Mesenchymal stem cell (in vitro differentiated cells and primary cell): ENCODE measurements at regions not wholly inside any gene's neighbourhood (a gene's known extent, or its start where the extent isn't known, plus 50 kb on each side); places are given as distances from the start of the nearest gene placed in this dataset.

Experiments used
- DNase-seq: peaks from one replicate; pipeline ENCODE4 v3.0.0-alpha.2; 2013
- H2AFZ ChIP-seq: one replicate; pipeline ENCODE4 v1.6.1; 2013; ENCODE audit warnings: low read depth, mild to moderate bottlenecking, control low read depth, inconsistent platforms, low read length, moderate library complexity
- H2AK5ac ChIP-seq: 2 replicates; pipeline ENCODE4 v1.6.1; 2013; ENCODE audit warnings: low read length, moderate library complexity, mild to moderate bottlenecking, inconsistent platforms; ENCODE audit not compliant: severe bottlenecking
- H2BK120ac ChIP-seq: one replicate; pipeline ENCODE4 v1.6.1; 2013; ENCODE audit warnings: low read depth, mild to moderate bottlenecking, inconsistent platforms, low read length, moderate library complexity
- H2BK12ac ChIP-seq, 2 experiments: one replicate each; pipeline ENCODE4 v1.6.1; 2013; ENCODE audit warnings: inconsistent platforms in 2 of 2, low read length in 2 of 2, mild to moderate bottlenecking in 2 of 2, moderate library complexity in 2 of 2, control low read depth in 1 of 2
- H2BK15ac ChIP-seq: one replicate; pipeline ENCODE4 v1.6.1; 2013; ENCODE audit warnings: mild to moderate bottlenecking, low read depth, inconsistent platforms; ENCODE audit not compliant: poor library complexity, severe bottlenecking
- H2BK5ac ChIP-seq: 2 replicates; pipeline ENCODE4 v1.6.1; 2013; ENCODE audit warnings: low read depth, mild to moderate bottlenecking, low read length, control low read depth, inconsistent platforms; ENCODE audit not compliant: poor library complexity, severe bottlenecking
- H3K14ac ChIP-seq, 2 experiments: one replicate each; pipeline ENCODE4 v1.6.1; 2013; ENCODE audit warnings: inconsistent platforms in 2 of 2, low read length in 2 of 2, control low read depth in 1 of 2, mild to moderate bottlenecking in 1 of 2, moderate library complexity in 1 of 2
- H3K18ac ChIP-seq, 2 experiments: one replicate each; pipeline ENCODE4 v1.6.1; 2013; ENCODE audit warnings: inconsistent platforms in 2 of 2, low read length in 2 of 2, control low read depth in 1 of 2, low read depth in 1 of 2, mild to moderate bottlenecking in 1 of 2
- H3K23ac ChIP-seq, 2 experiments: one replicate each; pipeline ENCODE4 v1.6.1; 2013; ENCODE audit warnings: inconsistent platforms in 2 of 2, low read length in 2 of 2, mild to moderate bottlenecking in 2 of 2, moderate library complexity in 2 of 2, control low read depth in 1 of 2
- H3K27ac ChIP-seq: 2 replicates; pipeline ENCODE4 v1.5.1; 2013; ENCODE audit warnings: mild to moderate bottlenecking, moderate library complexity, low read length, control low read depth, inconsistent platforms; ENCODE audit not compliant: poor library complexity, severe bottlenecking
- H3K27me3 ChIP-seq, 2 experiments: 2 replicates each; pipeline versions ENCODE4 v1.6.1 to v1.7.0; 2013; ENCODE audit warnings: low read length in 2 of 2, mild to moderate bottlenecking in 2 of 2, moderate library complexity in 2 of 2, control low read depth in 1 of 2, inconsistent platforms in 1 of 2; ENCODE audit not compliant: control insufficient read depth in 1 of 2, insufficient read depth in 1 of 2
- H3K36me3 ChIP-seq, 2 experiments: 2 replicates each; pipeline versions ENCODE4 v1.6.1 to v1.7.0; 2013; ENCODE audit warnings: low read length in 2 of 2, control low read depth in 1 of 2, inconsistent platforms in 1 of 2, low read depth in 1 of 2, mild to moderate bottlenecking in 1 of 2; ENCODE audit not compliant: insufficient read depth in 2 of 2, control insufficient read depth in 1 of 2
- H3K4ac ChIP-seq, 2 experiments: one replicate each; pipeline ENCODE4 v1.6.1; 2013; ENCODE audit warnings: inconsistent platforms in 2 of 2, low read length in 2 of 2, mild to moderate bottlenecking in 2 of 2, moderate library complexity in 2 of 2, control low read depth in 1 of 2, low read depth in 1 of 2
- H3K4me1 ChIP-seq: 2 replicates; pipeline ENCODE4 v1.6.1; 2013; ENCODE audit warnings: low read depth, low read length, control low read depth; ENCODE audit not compliant: control insufficient read depth, insufficient read depth
- H3K4me2 ChIP-seq: 2 replicates; pipeline ENCODE4 v1.6.1; 2013; ENCODE audit warnings: low read length, mild to moderate bottlenecking, inconsistent platforms; ENCODE audit not compliant: poor library complexity, severe bottlenecking
- H3K4me3 ChIP-seq, 2 experiments: 2 replicates each; pipeline versions ENCODE4 v1.5.1 to v1.7.0; 2013; ENCODE audit warnings: low read length in 2 of 2, mild to moderate bottlenecking in 2 of 2, control low read depth in 1 of 2, low read depth in 1 of 2; ENCODE audit not compliant: insufficient read depth in 1 of 2
- H3K79me1 ChIP-seq: replicated peaks from 2 replicates; pipeline ENCODE4 v1.6.1; 2013; ENCODE audit warnings: mild to moderate bottlenecking, control low read depth, low read length, inconsistent platforms; ENCODE audit not compliant: poor library complexity, severe bottlenecking
- H3K9ac ChIP-seq: 2 replicates; pipeline ENCODE4 v1.7.0; 2013; ENCODE audit warnings: mild to moderate bottlenecking, low read length, moderate library complexity
- H3K9me3 ChIP-seq: 2 replicates; pipeline ENCODE4 v1.7.0; 2013; ENCODE audit warnings: mild to moderate bottlenecking, low read length; ENCODE audit not compliant: control insufficient read depth
- H4K8ac ChIP-seq: one replicate; pipeline ENCODE4 v1.6.1; 2013; ENCODE audit warnings: inconsistent platforms, mild to moderate bottlenecking, low read length, moderate library complexity
- H4K91ac ChIP-seq: one replicate; pipeline ENCODE4 v1.6.1; 2013; ENCODE audit warnings: mild to moderate bottlenecking, low read length, inconsistent platforms
- WGBS: methylation state at CpG from one replicate; pipeline ENCODE4 v1.1.7; 2013; ENCODE audit warnings: mixed read lengths; 5-methylcytosine and 5-hydroxymethylcytosine counted together

GRCh38 chr5:84885485-84886258 lies 501.0 kb upstream of the EDIL3 start:
- Histone ChIP-seq H2BK120ac (no peak overlapping the region), H4K8ac (no peak overlapping the region), H3K9ac (no peak overlapping the region), H3K4ac (no peak overlapping the region), H3K9me3 (peaks cover 4% of the 10 kb centered on the region), H3K4me2 (no peak overlapping the region), H2BK5ac (no peak overlapping the region), H4K91ac (no peak overlapping the region), H3K36me3 (no peaks in the 10 kb centered on the region), H3K79me1 (no peaks in the 10 kb centered on the region), H2AK5ac (no peak overlapping the region), H3K18ac (no peak overlapping the region), H2BK15ac (no peak overlapping the region), H3K27ac (no peak overlapping the region), H3K14ac (no peak overlapping the region), H2BK12ac (no peak overlapping the region), H3K27me3 (no peaks in the 10 kb centered on the region), H3K4me3 (no peak overlapping the region), H3K23ac (no peak overlapping the region), H2AFZ (no peak overlapping the region), H3K4me1 (no peaks in the 10 kb centered on the region)
- peak; percentile 58 for DNase-seq
- 91% methylated on average over 1 of the region's 1 CpG for WGBS

DNA sequence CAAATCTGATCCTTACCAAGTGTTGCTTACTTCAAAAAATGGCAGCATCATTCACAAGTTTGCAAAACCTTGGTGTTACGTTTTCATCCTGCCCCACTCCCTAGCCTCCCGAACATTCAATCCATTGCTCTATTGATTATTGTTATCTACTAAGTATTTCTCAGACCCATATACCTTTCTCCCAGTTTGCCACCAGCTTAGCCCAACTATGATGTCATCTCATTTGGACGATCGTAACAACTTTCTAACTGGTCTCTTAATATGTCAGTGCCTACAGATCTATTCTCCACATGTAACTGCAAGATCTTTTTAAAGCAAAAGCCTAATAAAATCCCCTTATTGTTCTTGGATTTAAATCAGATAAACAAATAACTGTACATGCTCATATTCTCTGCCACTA lies 497.1 kb upstream of the EDIL3 start:
- Histone ChIP-seq H2BK5ac (no peak overlapping the region), H3K23ac (no peak overlapping the region), H3K9ac (no peak overlapping the region), H3K27ac (no peak overlapping the region), H2BK15ac (no peak overlapping the region), H3K4me2 (no peak overlapping the region), H3K4me1 (no peaks in the 10 kb centered on the region), H3K36me3 (no peaks in the 10 kb centered on the region), H3K14ac (no peak overlapping the region), H2AK5ac (no peak overlapping the region), H3K4me3 (no peak overlapping the region), H4K91ac (no peak overlapping the region), H3K4ac (no peak overlapping the region), H3K79me1 (no peaks in the 10 kb centered on the region), H4K8ac (no peak overlapping the region), H2AFZ (no peak overlapping the region), H2BK12ac (no peak overlapping the region), H3K9me3 (no peaks in the 10 kb centered on the region), H3K27me3 (no peaks in the 10 kb centered on the region), H3K18ac (no peak overlapping the region), H2BK120ac (no peak overlapping the region)
- no peak for DNase-seq
- 96% methylated on average over 4 of the region's 4 CpGs for WGBS

DNA sequence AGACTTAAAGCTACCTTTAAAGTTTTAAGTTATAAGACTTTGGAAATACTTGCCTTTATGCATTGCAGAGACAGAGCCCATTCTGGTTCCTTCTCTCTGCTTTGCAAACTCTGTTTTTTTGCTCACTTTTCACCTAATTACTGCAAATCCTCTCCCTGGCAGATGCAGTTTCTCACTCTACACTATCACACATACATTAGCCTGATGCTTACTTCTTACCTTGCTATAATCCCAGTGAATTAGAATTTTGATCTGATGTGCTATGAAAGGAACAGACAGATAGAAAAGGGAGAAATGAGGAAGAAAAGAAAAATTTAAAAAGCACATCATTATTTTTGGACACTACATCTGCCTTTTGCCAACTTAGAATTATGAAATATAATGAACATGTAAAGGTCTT lies 489.5 kb upstream of the EDIL3 start:
- H2BK15ac ChIP-seq: no peak overlapping the region
- H3K9me3 ChIP-seq: no peaks in the 10 kb centered on the region
- H3K9ac ChIP-seq: no peak overlapping the region
- H3K4me3 ChIP-seq: no peak overlapping the region
- H2BK120ac ChIP-seq: no peak overlapping the region
- no peak overlapping the region for H3K23ac ChIP-seq
- no peak overlapping the region for H3K4ac ChIP-seq
- no peak overlapping the region for H2AFZ ChIP-seq
- no peak overlapping the region for H2BK12ac ChIP-seq
- no peaks in the 10 kb centered on the region for H3K27me3 ChIP-seq
- no peak overlapping the region for H3K27ac ChIP-seq
- H3K18ac ChIP-seq: no peak overlapping the region
- no peak overlapping the region for H2BK5ac ChIP-seq
- H3K14ac ChIP-seq: no peak overlapping the region
- no peaks in the 10 kb centered on the region for H3K79me1 ChIP-seq
- H3K4me1 ChIP-seq: no peaks in the 10 kb centered on the region
- H4K8ac ChIP-seq: no peak overlapping the region
- H3K4me2 ChIP-seq: no peak overlapping the region
- DNase-seq: no peak
- H3K36me3 ChIP-seq: no peaks in the 10 kb centered on the region
- no peak overlapping the region for H4K91ac ChIP-seq
- no peak overlapping the region for H2AK5ac ChIP-seq

DNA sequence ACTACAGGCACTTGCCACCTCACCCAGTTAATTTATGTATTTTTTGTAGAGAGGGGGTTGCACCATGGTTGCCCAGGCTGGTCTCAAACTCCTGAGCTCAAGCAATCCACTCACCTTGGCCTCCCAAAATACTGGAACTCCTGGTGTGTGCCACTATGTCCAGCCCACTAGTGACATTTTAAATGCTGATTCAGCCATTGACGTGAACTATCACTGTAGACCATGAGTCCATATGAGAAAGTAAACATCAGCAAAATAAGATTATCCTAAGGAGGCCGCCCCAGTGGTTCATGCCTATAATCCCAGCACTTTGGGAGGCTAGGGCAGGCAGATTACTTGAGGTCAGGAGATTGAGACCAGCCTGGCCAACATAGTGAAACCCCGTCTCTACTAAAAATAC lies 488.1 kb upstream of the EDIL3 start:
- Histone ChIP-seq H3K36me3 (no peaks in the 10 kb centered on the region), H3K27ac (no peak overlapping the region), H2BK12ac (no peak overlapping the region), H3K4ac (no peak overlapping the region), H4K91ac (no peak overlapping the region), H3K4me3 (no peak overlapping the region), H3K9ac (no peak overlapping the region), H3K79me1 (no peaks in the 10 kb centered on the region), H3K18ac (no peak overlapping the region), H2BK120ac (no peak overlapping the region), H2BK15ac (no peak overlapping the region), H3K9me3 (no peaks in the 10 kb centered on the region), H3K4me2 (no peak overlapping the region), H3K23ac (no peak overlapping the region), H3K4me1 (no peaks in the 10 kb centered on the region), H2AK5ac (no peak overlapping the region), H3K14ac (no peak overlapping the region), H3K27me3 (no peaks in the 10 kb centered on the region), H2AFZ (no peak overlapping the region), H2BK5ac (no peak overlapping the region), H4K8ac (no peak overlapping the region)
- WGBS: 55% methylated on average over 3 of the region's 3 CpGs
- DNase-seq: no peak
